HL-60 (cell line): ENCODE measurements at regions not wholly inside any gene's neighbourhood (a gene's known extent, or its start where the extent isn't known, plus 50 kb on each side); places are given as distances from the start of the nearest gene placed in this dataset.

Experiments
- DNase-seq, 2 experiments: peaks; one replicate each; pipeline ENCODE4 v3.0.0-alpha.2; 2010 to 2020; ENCODE audit warnings: low read depth in 1 of 2, low spot score in 1 of 2
- H3K27ac ChIP-seq: fragments of 250-450 bp; sonication (Bioruptor Pico); replicated peaks from 2 replicates; pipeline ENCODE4 v1.5.1; 2020; ENCODE audit warnings: mild to moderate bottlenecking, moderate library complexity
- H3K27me3 ChIP-seq: fragments of 250-450 bp; sonication (Bioruptor Pico); 2 replicates; pipeline ENCODE4 v1.5.1; 2021; ENCODE audit warnings: mild to moderate bottlenecking, moderate library complexity; ENCODE audit not compliant: insufficient read depth, poor library complexity, severe bottlenecking
- H3K4me3 ChIP-seq: replicated peaks from 2 replicates; pipeline ENCODE4 v1.5.1; 2011; ENCODE audit warnings: mild to moderate bottlenecking, control low read depth, low read length; ENCODE audit not compliant: insufficient read depth
- GABPA ChIP-seq: IDR thresholded peaks from 2 replicates; pipeline ENCODE4 v1.6.1; 2012; ENCODE audit warnings: low read depth
- POLR2AphosphoS5 ChIP-seq: IDR thresholded peaks from 2 replicates; pipeline ENCODE4 v1.6.1; 2012; ENCODE audit warnings: low read depth
- REST ChIP-seq: IDR thresholded peaks from 2 replicates; pipeline ENCODE4 v1.6.1; 2012; ENCODE audit warnings: low read depth; ENCODE audit not compliant: insufficient replicate concordance
- SPI1 ChIP-seq: IDR thresholded peaks from 2 replicates; pipeline ENCODE4 v1.6.1; 2012; ENCODE audit warnings: low read depth, mild to moderate bottlenecking, borderline replicate concordance
- TF ChIP-seq, protein P1 (sequence below): IDR thresholded peaks from one replicate; pipeline ENCODE4 v1.5.1; 2011; ENCODE audit warnings: low read length, control low read depth, inconsistent platforms; ENCODE audit not compliant: insufficient read depth

DNA sequence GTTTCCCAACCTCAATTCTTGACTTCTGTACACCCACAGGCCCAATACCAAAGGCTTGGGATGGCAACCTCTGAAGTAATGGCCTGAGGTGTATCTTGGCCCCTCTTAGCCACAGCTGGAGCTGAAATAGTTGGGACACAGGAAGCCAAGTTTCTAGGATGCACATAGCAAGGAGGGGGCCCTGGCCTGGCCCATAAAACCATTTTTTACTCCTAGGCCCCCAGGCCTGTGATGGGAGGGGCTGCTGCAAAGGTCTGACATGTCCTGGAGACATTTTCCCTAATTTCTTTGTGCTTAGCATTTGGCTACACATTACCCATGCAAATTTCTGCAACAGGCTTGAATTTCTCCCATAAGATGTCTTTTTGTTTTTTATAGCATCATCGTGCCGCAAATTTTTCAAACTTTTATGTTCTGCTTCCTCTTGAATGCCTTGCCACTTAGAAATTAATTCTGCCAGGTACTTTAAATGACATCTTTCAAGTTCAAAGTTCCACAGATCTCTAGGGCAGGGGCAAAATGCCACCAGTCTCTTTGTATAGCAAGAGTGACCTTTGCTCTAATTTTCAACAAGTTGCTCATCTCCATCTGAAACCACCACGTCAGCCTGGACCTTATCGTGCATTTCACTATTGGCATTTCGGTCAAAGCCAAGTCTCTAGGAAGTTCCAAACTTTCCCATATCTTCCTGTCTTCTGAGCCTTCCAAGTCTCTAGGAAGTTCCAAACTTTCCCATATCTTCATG is 490.8 kb downstream of the IPMK start:
- DNase-seq: no peak
- TF ChIP-seq SPI1 (no peak), GABPA (no peak), REST (no peak), POLR2AphosphoS5 (no peak)
- TF ChIP-seq, protein P1, sequence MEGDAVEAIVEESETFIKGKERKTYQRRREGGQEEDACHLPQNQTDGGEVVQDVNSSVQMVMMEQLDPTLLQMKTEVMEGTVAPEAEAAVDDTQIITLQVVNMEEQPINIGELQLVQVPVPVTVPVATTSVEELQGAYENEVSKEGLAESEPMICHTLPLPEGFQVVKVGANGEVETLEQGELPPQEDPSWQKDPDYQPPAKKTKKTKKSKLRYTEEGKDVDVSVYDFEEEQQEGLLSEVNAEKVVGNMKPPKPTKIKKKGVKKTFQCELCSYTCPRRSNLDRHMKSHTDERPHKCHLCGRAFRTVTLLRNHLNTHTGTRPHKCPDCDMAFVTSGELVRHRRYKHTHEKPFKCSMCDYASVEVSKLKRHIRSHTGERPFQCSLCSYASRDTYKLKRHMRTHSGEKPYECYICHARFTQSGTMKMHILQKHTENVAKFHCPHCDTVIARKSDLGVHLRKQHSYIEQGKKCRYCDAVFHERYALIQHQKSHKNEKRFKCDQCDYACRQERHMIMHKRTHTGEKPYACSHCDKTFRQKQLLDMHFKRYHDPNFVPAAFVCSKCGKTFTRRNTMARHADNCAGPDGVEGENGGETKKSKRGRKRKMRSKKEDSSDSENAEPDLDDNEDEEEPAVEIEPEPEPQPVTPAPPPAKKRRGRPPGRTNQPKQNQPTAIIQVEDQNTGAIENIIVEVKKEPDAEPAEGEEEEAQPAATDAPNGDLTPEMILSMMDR: no peak
- Histone ChIP-seq H3K4me3 (no peak overlapping the region), H3K27me3 (no peaks in the 10 kb centered on the region), H3K27ac (no peak overlapping the region)

GRCh38 chr10:57775250-57775649 is 492.4 kb downstream of the IPMK start:
- Histone ChIP-seq H3K27ac (no peak overlapping the region), H3K4me3 (no peak overlapping the region), H3K27me3 (no peaks in the 10 kb centered on the region)
- DNase-seq: no peak
- TF ChIP-seq GABPA: no peak
- TF ChIP-seq REST: no peak
- TF ChIP-seq POLR2AphosphoS5: no peak
- no peak for TF ChIP-seq SPI1
- TF ChIP-seq, protein P1: no peak

DNA sequence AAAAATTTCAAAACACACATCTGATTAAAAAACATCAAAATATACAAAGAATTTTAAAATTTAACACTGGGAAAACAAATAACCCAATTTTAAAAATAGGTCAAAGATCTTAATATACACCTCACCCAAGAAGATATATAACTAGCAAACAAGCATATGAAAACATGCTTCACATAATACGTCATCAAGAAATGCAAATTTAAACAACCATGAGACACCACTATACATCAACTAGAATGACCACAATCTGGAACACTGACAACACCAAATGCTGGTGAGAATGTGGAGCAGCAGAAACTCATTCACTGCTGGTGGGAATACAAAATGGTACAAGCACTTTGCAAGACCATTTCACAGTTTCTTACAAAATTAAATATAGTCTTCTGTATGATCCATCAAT is 498.4 kb downstream of the IPMK start:
- Histone ChIP-seq H3K4me3 (no peak overlapping the region), H3K27me3 (no peaks in the 10 kb centered on the region), H3K27ac (no peak overlapping the region)
- DNase-seq: no peak
- no peak for TF ChIP-seq SPI1
- TF ChIP-seq POLR2AphosphoS5: no peak
- TF ChIP-seq REST: no peak
- TF ChIP-seq, protein P1: no peak
- no peak for TF ChIP-seq GABPA
